ENCODE measurements at regions not wholly inside any gene's neighbourhood (a gene's known extent, or its start where the extent isn't known, plus 50 kb on each side); places are given as distances from the start of the nearest gene placed in this dataset.

DNA sequence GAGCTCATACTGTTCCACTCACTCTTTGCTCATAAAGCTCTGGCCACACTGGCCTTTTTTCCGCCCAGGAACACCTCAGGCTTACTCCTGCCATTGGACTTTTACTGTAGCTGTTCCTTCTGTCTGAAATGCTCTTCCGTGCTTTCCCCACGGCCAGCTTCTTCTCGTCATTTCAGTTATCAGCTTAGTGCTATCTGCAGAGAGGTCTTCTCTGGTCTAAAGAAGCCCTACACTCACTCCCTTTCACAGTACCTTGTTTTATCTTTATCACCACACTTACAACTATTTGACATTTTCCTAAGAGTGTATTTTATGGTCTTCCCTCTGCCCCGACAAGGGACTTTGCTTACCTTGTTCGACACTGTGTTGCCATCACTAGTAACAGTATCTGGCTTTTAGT is 388.1 kb upstream of the SPRED2 start:
- DNase-seq, result no peak

DNA sequence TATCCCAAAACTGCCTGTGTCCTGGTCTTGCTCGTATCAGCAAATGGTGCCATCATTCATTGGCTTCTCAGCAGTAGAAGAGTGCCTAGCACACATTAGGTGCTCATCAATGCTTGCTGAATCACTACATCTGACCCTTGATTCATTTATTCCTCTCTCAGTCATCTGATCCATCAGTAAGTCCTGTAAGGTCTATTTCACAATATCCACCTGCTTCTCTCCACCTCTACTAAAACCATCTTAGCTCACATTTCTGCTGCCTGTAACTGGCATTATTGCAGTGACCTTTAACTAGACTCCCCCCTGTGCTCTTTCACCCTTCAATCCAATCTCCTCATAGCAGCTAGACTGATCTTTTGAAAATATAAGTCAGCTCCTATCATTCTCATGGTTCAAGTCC is 387.6 kb upstream of the SPRED2 start:
- DNase-seq, result no peak

DNA sequence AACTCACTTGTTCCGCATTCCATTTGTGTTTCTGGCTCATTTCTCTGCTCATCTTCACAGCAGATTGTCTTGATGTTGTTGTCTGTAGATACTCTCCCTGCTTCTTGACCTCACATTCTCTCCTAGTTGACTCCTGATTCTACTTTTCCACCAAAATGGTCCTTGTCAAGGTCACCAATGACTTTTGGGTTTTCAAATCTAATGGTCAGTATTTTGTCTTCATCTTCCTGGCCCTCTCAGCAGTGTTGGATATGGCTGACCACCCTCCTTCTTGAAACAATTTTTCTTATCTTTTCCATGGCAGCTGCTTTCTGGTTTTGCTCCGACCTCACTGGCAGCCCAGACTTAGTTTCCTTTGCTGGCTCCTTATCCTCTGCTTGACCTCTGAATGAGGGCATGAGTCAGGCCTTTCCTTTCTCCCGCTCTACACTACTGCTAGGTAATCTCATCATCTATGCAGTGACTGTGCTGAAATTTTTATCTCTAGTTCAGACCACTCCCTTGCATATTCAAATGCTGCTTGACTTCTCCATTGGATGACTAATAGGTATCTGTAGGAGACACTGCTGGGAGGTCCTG is 386.6 kb upstream of the SPRED2 start:
- no peak for DNase-seq

DNA sequence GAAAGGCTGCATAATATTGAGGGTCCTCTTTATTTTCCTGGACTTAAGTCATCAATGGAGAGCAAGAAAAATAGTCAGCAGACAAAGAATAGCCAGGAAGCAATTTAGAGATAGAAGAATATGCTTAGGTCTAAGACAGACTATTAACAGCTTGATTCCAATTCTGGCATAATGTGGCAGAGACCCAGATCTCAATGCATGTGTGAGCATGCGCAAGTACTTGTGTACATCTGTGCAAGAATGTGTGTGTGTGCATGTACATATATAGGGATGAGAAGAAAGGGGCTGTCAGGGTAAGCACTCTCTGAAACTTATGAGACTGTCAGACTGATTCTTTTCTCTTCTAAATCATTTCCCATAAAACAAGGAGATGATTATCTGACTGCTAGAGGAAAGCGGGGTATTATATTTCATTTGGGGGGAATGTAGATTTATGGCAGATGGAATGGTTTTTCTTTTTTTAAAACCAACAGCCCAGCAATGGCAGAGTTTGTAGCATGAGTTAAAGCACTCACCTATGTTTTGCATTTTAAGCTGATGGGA is 381.3 kb upstream of the SPRED2 start:
- no peak for DNase-seq

DNA sequence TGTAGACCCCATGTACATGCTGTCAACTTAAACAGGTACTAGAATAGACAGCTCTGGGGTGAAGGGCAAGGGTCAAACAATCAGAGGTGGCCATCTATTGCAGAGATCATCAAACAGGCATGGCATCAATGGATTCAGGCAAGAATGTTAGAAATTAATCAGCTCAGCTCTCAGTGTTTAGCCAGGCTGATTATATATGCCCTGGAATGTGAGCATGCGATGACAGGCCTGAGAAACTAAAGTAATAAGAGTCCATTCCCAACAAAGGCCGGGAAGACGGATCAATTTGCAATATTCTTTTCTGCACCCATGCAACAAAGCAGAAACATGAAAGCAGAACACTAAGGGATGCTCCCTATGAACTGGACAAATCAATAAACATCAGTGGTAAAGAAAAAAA is 380.5 kb upstream of the SPRED2 start:
- no peak for DNase-seq

DNA sequence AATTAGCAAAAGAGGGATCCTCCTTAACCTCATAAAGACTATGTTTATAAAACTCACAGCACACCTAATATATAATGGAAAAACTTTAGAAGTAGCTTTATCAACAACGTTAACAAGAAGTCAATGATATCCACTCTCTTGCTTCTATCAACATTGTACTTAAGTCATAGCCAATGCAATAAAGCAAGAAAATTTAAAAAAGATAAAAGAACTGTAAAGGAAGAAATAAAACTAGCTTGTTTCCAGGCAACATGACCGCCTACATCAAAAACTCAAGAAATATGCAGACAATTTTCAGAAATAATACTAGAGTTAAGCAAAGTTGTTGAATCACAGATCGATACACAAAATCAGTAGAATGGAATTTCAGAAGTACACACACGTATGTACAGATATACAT is 375.5 kb upstream of the SPRED2 start:
- DNase-seq, result no peak

DNA sequence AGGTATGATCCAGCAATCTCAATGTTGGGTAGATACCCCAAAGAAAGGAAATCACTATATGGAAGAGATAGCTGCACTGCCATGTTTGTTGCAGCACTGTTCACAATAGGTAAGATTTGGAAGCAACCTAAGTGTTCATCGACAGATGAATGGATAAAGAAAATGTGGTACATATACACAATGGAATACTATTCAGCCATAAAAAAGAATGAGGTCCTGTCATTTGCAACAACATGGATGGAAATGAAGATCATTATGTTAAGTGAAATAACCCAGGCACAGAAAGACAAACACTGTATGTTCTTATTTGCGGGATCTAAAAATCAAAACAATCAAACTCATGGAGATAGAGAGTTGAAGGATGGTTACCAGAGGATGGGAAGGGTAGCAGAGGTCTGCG is 372.4 kb upstream of the SPRED2 start:
- no peak for DNase-seq

DNA sequence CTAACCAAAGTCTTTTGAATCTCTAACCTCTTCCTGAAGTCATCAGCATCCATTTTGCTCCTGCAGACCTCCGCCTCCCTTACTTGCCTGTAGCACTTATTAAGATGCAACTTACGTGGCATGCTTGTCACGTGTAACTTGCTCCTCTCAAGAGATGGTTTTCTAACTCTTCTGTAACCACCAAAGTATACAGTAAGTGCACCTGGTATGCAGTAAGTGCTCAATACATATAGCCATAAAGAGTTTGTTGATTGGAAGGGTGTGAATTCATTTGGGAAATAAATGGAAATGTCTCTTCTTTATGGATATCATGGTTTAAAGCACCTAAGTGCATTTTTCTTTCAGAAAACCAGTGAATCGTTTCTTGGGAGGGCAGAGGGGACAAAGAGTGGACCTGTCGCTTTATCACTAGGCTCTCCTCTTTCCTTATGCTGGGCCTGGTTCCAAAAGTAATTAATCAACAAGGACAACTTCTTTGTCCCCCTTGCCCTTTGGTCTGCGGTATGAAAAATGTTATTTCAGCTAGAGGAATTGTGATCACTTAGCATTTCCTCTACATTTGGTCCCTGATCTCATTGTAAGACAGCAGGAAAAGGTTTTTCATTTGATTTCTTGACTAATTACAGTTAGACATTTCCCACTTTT is 370.0 kb upstream of the SPRED2 start:
- DNase-seq, result no peak

DNA sequence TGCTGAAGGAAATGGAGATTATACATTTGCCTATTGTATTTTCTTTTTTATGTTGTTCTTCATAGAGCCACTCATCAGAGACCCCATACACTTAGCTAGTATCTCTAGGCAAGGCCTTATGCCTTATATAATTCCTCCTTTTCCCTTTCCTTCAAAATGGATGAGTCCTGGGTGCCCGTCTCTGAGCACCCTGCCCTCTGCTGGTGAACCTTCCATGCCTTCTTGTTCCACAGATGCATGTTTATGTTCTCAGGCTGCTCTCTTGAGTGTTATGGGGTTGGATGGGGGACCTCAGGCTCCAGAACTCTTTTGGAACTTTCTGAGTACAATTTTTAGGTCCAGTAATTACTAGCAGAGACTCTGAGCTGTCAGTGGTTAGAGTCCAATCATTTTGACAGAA is 368.6 kb upstream of the SPRED2 start:
- no peak for DNase-seq

DNA sequence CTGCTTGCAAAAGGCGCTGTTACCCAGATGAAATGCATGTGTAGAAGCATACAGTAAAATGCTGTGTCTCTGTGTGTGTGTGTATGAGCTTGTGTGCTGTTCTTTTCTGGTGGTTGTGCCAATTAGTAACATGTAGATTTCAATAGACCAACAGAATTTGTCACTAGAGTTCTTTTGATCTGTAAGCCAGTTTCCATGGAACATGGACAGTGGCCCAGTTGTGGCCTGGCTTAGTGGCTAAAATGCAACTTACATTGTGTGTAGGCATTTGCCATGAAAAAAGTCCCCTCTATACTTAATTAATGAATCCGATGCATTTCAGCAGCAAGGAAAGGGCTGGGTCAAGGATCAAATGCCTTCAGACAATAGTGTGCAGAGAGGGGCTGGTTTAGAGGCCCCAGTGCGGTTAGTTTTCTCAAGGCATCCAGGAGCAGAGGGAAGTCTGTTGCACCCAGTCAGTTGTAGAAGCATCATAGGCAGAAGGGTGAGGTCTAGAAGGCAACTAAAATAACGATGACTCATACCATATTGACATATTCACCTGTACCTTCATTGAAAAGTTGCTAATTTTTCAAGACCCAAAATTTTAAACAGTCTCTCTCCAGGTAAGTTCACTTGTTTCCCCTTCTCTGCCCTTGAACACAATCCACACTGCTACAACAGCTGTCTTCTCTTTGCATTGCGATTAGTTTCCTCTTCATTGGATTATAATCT is 366.9 kb upstream of the SPRED2 start:
- no peak for DNase-seq

DNA sequence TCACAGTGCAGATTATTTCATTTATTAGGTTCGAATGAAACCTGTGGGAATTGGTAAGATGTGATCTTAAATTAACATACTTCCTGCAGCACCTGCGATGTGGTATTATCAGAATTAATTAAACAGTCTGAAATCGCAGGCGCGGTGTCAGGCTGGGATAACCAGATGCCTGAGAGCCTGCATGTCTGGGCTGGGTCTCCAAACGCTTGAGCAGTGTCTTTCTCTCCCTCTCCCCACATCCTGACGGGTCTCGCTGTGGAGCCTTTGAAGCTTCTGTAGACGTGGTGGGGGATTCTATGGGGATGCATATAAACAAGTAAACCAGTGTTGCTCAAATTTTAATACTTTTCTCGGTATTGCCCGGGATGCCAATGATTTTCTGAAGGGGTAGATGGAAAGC is 366.2 kb upstream of the SPRED2 start:
- DNase-seq, result no peak

DNA sequence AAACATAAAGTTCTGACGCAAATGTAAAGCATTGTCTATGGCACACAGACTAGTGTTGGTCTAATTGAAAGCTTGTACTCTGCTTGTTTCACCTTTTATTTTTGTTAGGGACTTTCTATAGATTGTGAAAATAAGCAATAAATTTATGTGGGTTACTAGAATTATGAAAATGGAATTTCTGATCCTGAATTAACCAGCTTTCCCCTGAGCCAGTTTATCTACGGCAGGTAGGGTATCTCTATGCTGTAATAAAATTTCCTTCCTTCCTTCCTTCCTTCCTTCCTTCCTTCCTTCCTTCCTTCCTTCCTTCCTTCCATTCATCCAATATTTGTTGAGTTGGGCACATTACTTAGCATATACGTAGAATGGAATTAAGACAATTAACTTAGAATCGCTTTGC is 362.6 kb upstream of the SPRED2 start:
- DNase-seq, result no peak

DNA sequence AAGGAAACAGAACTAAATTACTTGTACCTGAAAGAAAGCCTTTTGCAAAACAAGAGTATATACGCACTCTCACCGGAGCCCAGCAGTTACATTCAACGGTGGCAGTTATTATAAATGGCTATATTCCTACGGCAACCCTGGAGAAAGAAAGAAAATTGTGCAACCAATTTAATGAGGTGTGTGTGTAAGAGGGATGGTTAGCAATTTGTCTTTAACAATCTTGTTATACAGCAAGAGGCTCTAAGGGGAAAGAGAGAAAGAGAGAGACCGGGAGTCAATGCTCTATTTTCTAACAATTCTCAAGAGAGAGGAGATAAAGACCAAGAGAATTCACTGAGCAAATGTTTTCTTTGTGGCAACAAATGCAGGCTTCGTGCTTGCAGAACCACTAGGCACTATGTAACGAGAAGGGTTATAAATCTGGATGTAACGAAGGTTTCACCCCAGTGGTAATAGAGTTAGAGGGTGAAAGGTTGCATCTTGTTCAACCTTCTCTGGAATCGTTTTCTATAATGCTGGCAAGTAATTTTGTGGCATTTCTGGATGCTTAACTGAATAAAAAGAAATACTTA is 359.1 kb upstream of the SPRED2 start:
- DNase-seq, result no peak

DNA sequence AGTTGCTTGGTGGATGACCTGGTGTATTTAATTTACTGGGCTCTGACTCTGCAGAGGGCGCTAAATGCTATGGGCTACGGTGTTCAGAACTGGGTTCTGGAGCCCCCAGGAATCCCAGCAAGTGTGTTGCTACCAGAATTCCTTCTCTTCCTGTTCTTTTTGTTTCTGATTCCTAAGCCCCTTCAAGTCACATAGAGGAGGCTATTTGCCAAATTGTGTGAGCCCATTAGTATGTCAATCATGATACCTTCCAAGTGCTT is 358.2 kb upstream of the SPRED2 start:
- no peak for DNase-seq

DNA sequence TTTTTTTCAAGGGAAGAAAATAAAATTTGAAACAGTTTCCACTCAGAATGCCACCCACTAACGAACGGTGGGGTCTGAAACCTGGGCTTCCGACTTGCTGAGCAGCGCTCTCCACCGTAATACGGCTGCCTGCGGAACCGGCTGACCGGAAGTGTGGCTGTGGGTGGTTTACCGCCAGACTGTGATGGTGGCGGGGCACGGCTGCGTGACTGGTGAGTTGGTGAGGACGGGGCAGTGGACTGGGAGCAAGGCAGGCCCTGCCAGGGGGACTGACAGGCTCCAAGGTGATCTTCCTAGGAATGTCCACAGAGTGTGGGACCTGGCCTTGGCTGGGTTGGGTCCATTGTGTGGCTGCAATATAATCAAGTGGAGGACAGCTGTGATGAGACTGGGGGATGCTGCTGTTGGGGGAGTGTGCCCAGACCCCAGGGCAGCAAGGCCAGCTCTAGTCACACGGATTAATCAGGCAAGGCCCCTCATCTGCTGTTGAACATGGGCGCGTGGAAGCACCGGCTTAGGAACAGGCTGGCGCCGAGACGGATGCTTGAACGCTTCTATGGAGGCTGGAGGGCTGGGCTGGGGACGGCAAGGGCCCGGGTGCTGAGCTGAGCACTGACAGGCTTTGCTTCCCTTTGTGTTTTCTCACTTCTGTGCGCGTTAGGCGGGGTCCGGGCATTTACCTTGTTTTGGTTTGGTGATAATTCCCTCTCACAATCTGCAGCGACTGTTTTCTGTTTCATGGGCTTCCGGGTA is 357.7 kb upstream of the SPRED2 start:
- DNase-seq, result no peak

DNA sequence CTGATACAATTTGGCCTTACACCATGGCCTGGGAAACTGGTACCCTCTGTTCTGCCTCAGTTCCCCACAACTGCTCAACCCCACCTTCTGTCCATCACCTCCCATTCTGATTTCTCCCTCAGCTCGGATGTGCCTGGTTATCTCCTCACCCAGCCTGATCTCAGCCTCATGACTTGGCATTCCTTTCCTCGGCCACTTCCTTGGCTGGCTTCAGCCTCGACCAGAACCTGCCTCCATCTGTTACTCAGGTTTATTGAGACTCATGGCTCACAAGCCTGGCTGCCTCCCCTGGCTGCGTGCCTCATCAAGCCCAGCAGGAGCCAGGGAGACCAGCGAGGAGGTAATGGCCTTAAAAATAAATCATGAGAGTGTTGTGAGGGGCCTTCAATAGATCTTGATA is 356.2 kb upstream of the SPRED2 start:
- DNase-seq, result peak; percentile 90 to 94

DNA sequence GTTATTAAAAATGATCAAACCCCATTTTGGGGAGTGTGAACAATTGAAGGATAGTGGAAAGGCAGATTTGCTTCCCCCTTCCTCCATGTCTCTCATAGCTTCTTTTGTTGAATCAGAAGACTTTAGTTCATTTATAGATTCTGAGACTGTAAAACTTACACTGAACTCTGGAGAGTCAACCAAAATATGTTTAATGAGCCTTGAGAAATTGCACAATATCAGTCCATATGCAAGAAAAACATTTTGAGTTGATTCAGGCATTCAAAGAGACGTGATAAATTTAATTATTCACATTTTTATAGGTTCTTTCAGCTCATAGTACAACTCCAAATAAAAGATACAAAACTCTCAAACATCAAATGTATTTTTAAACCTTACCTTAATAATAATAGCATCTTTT is 354.4 kb upstream of the SPRED2 start:
- DNase-seq, result no peak

DNA sequence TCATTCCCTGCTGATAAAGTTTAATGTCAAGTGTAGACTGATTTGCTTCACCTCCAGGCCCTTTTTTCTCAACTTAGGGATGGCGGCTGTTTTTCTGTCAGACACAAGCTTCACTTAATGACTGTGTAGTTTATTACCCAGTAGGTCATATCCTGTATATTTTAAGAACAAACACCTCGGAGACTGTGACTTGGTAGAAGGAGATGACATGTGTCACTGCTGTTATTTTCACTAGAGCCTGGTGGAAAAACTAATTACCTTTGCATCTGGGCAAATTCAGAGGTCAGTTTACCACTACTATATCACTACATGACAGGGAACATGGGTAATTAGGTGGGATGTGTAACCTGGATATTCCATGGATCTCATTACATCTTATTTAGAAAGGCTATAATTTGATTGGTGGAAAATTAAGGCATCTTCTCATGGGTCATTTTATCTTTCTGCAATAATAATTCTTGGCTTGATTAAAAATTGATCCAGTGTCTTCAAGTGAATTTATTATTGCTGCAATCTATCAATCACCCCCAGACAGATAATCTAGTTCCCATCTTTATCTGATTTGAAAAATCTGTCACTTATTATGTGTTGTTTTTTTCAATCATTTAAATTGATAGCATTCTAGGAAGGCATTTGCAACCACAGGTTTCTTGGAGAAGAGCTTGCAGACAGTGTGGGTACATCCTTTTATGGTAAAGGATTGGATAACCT is 353.8 kb upstream of the SPRED2 start:
- DNase-seq, result no peak

DNA sequence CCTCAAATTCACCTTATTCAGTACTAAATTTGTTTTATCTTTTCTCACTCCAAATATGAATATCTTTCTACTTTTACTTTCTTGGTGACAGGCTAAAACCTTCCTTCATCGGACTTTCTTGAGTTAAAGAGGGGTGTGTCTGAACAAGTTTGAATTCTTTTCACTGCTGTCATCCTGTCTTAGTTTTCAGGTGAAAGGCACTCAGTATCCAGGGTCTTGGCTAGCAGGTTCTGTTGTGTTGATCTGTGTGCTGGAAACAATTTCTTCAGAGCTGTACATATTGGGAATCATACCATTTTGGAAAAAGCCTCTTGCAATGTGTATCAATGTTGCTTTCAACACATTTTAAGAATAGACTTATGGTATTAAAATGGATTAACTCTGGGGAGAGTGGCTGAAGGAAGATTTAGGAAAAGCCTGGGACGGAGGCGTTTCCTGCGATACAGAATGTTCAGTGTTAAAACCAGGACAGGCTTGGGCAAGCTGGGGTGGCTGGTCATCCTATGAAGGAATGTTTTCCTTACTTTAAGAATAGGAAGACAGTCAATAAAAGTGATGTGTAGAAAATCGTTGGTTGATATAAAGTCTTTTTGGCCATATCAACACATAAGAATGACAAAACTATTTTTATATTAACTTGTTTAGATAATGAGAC is 350.7 kb upstream of the SPRED2 start:
- DNase-seq, result no peak

DNA sequence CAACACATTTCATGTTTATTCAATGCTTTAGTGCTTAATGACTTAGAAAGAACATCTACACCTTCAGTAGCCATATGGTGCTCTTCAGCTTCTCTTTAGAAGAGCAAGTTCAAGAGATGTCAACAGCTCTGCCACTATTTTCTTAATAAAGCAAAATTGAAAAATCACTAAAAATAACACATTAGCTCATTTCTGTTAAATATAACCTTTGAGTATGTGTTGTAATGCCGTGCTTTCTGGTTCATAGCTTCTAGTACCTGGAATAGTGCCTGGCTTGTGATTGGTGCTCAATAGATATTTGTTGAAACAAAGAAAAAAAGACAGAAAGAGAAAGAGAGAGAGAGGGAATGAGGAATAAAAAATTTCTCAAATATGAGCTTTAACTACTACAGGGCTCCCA is 349.8 kb upstream of the SPRED2 start:
- no peak for DNase-seq

DNA sequence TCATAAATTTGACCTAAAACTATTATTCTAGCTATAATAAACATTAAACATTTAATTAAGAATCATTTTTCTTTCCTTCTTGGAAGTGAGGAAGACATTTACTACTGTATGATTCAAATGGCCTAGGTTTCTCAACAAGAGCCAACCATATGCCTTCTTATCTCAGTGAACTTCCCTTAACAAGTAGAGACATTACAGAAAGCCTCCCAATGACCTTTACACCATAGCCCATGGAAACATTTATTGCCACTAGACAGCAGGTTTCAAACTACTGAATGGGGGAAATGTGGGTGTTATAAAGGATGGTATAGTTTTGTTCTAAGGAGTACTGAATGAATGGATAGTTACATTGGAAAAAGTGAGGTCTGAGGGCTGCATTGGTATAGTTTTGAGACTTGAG is 349.4 kb upstream of the SPRED2 start:
- no peak for DNase-seq

DNA sequence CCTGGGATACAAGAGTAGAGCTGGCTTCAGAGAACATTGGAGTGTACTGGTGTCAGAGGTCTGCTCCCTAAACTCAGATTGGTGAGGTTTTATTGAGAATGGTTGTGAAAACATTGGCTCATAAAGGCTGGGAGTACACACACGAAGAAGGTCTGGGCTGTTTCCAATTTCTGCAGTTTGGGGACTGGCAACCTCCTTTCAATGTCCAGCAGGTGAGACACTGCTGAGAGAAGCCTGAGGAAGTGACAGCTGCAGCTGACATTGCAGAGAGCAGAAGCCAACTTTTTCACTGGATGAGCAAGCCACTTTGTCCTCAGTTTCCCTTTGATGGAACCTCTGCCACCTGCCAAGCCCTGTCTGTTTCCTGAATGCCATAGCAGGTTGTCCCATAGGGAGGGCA is 346.6 kb upstream of the SPRED2 start:
- no peak for DNase-seq

Data from cerebellar nuclear complex (tissue), 1 donor.